ENCODE measurements at regions not wholly inside any gene's neighbourhood (a gene's known extent, or its start where the extent isn't known, plus 50 kb on each side); places are given as distances from the start of the nearest gene placed in this dataset.

DNA sequence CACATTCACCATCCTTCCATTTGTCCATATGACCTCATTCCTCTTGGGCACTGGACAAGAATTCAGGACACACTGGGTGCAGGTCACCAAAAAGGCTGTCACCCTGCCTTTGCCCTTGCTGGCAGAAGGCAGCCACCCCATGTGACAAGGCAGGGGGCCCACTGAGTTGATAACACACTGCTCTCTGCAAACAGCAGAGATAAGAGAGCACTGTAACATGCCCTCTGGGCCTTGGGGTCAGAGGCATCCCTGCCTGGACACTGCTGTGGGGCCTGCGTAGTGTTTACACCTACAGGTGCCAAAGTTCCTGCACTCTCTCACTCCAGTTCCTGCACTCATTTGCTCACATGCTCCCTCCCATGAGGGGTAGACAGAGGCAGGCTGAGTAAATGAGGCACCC is 344.7 kb upstream of the TCF4 start:
- TF ChIP-seq CTCF (IDR thresholded peaks at IDR 0.05 in 4 of 5, conservative IDR thresholded peaks at IDR 0.05 in 1 of 5) = no peak
- no peak for TF ChIP-seq POLR2A (IDR thresholded peaks at IDR 0.05)
- H3K27ac ChIP-seq = no peak overlapping the region
- no peak overlapping the region for H3K4me3 ChIP-seq
- no peaks in the 10 kb centered on the region for H3K9me3 ChIP-seq
- intact Hi-C loops (cut with DNase I; ENCODE audit: low total_unique reads) = no loop called here
- DNase-seq (no peak), ATAC-seq (no peak)
- in situ Hi-C loops (cut with MboI; ENCODE audit: low sequenced_read_pairs in 4 of 4) = no loop called here
- no peaks in the 10 kb centered on the region for H3K36me3 ChIP-seq
- no peaks in the 10 kb centered on the region for H3K27me3 ChIP-seq
- no peaks in the 10 kb centered on the region for H3K4me1 ChIP-seq

- TF ChIP-seq POLR2A (IDR thresholded peaks at IDR 0.05) (no peak), CTCF (IDR thresholded peaks at IDR 0.05 in 4 of 5, conservative IDR thresholded peaks at IDR 0.05 in 1 of 5) (no peak)
- H3K27me3 ChIP-seq = no peaks in the 10 kb centered on the region
- DNase-seq (no peak), ATAC-seq (no peak)
- H3K4me3 ChIP-seq = no peak overlapping the region
- H3K4me1 ChIP-seq = no peaks in the 10 kb centered on the region
- no peaks in the 10 kb centered on the region for H3K36me3 ChIP-seq
- intact Hi-C loops (cut with DNase I; ENCODE audit: low total_unique reads) = no loop called here
- in situ Hi-C loops (cut with MboI; ENCODE audit: low sequenced_read_pairs in 4 of 4) = no loop called here
- no peak overlapping the region for H3K27ac ChIP-seq
- H3K9me3 ChIP-seq = no peaks in the 10 kb centered on the region
Observed at GRCh38 chr18:55927831-55928230, 339.8 kb upstream of the TCF4 start.

DNA sequence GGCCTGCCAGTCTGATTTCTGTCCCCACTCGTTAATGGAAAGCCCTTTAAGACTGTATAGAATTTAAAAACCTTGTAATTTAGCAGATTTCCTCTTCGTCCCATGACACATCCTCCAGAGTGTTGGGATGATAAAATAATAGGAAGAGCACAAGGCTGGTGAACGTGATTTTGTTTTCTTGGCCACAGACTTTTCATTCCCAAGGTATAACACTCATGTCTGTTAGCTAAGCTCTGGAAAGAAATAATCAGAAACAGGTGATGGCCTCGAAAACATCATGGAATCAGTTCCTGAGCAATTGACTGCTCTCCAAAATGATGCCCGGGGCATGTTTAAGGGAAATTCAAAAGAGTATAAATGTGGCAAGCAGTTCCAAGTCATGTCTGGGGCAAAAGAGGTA is 337.8 kb upstream of the TCF4 start:
- no peaks in the 10 kb centered on the region for H3K36me3 ChIP-seq
- intact Hi-C loops (cut with DNase I; ENCODE audit: low total_unique reads) = no loop called here
- no peaks in the 10 kb centered on the region for H3K9me3 ChIP-seq
- no peak overlapping the region for H3K4me3 ChIP-seq
- H3K27ac ChIP-seq = no peak overlapping the region
- no peak for TF ChIP-seq POLR2A (IDR thresholded peaks at IDR 0.05)
- no peak for ATAC-seq
- H3K27me3 ChIP-seq = no peaks in the 10 kb centered on the region
- DNase-seq = no peak
- H3K4me1 ChIP-seq = no peaks in the 10 kb centered on the region
- in situ Hi-C loops (cut with MboI; ENCODE audit: low sequenced_read_pairs in 4 of 4) = no loop called here

- Histone ChIP-seq H3K27ac (no peak overlapping the region), H3K27me3 (no peaks in the 10 kb centered on the region), H3K4me1 (no peaks in the 10 kb centered on the region), H3K36me3 (no peaks in the 10 kb centered on the region), H3K4me3 (no peak overlapping the region), H3K9me3 (no peaks in the 10 kb centered on the region)
- TF ChIP-seq POLR2A (IDR thresholded peaks at IDR 0.05) (no peak), CTCF (IDR thresholded peaks at IDR 0.05 in 4 of 5, conservative IDR thresholded peaks at IDR 0.05 in 1 of 5) (no peak)
- intact Hi-C loops (cut with DNase I; ENCODE audit: low total_unique reads) = no loop called here
- in situ Hi-C loops (cut with MboI; ENCODE audit: low sequenced_read_pairs in 4 of 4) = no loop called here
- ATAC-seq (no peak), DNase-seq (no peak)
Observed at GRCh38 chr18:55920063-55920462, 332.1 kb upstream of the TCF4 start.

DNA sequence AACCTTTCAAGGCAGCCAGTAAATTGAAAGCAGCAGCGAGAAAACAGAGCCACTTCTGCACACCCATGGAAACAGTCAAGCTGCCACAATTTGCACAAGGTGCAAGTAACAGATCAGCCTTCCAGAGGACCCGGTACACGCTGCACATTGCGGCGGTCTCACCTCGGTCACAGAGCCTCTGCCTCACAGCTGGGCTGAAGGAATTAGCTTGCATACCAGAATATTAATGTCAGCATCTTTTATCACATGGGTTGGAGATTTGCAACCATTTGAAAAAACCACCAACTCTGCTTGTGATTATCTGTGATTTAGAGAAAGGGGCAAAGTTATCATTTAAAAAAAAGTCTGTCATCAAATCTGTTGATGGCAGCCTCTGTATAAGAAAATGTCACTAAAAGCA is 330.5 kb upstream of the TCF4 start:
- H3K27ac ChIP-seq = no peak overlapping the region
- H3K36me3 ChIP-seq = no peaks in the 10 kb centered on the region
- no peaks in the 10 kb centered on the region for H3K4me1 ChIP-seq
- in situ Hi-C loops (cut with MboI; ENCODE audit: low sequenced_read_pairs in 4 of 4) (no loop called here), intact Hi-C loops (cut with DNase I; ENCODE audit: low total_unique reads) (no loop called here)
- H3K4me3 ChIP-seq = no peak overlapping the region
- no peaks in the 10 kb centered on the region for H3K9me3 ChIP-seq
- DNase-seq = no peak
- no peak for TF ChIP-seq CTCF (IDR thresholded peaks at IDR 0.05 in 4 of 5, conservative IDR thresholded peaks at IDR 0.05 in 1 of 5)
- no peak for TF ChIP-seq POLR2A (IDR thresholded peaks at IDR 0.05)
- no peak for ATAC-seq
- H3K27me3 ChIP-seq = no peaks in the 10 kb centered on the region

Data from gastrocnemius medialis (tissue), 4 donors.